ENCODE measurements at regions not wholly inside any gene's neighbourhood (a gene's known extent, or its start where the extent isn't known, plus 50 kb on each side); places are given as distances from the start of the nearest gene placed in this dataset.

DNA sequence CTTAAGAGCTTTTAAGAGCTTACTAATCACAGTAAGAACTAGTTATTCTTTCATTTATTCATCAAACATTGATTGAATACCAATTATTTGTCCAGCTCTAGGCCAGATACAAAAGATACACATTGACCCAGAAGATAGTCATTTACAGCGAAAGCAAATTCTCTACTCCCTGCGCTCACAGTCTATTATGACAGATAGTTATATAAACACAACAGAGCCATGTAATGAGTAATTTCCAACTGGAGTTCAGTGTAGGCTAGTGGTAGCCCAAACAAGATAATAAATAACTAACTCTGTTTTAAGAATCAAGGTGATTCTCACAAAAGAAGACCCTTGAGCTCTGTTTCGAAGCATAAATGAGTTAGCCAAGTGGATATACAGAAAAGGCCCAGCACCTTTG is 397.8 kb upstream of the TLE4 start:
- DNase-seq (ENCODE audit: low spot score): no peak
- ATAC-seq: no peak

GRCh38 chr9:79176014-79176697 is 395.6 kb upstream of the TLE4 start:
- DNase-seq (ENCODE audit: low spot score): no peak

GRCh38 chr9:79184831-79185230 is 386.9 kb upstream of the TLE4 start:
- DNase-seq (ENCODE audit: low spot score) (no peak), ATAC-seq (no peak)

More at GRCh38 chr9:79176014-79176697, 395.6 kb upstream of the TLE4 start:
- no peak for ATAC-seq

GRCh38 chr9:79185866-79186265 is 385.9 kb upstream of the TLE4 start:
- ATAC-seq (no peak), DNase-seq (ENCODE audit: low spot score) (no peak)

- DNase-seq (ENCODE audit: low spot score) (no peak), ATAC-seq (no peak)
These were observed 382.2 kb upstream of the TLE4 start for GRCh38 chr9:79189511-79189924.

- no peak for ATAC-seq
- DNase-seq (ENCODE audit: low spot score): no peak
These were observed 378.8 kb upstream of the TLE4 start for GRCh38 chr9:79193001-79193400.

- ATAC-seq (no peak), DNase-seq (ENCODE audit: low spot score) (no peak)
These were observed 378.1 kb upstream of the TLE4 start for GRCh38 chr9:79193501-79194223.

GRCh38 chr9:79195879-79196278 is 375.9 kb upstream of the TLE4 start:
- DNase-seq (ENCODE audit: low spot score) (no peak), ATAC-seq (no peak)

GRCh38 chr9:79196606-79197005 is 375.2 kb upstream of the TLE4 start:
- no peak for DNase-seq (ENCODE audit: low spot score)
- no peak for ATAC-seq

DNA sequence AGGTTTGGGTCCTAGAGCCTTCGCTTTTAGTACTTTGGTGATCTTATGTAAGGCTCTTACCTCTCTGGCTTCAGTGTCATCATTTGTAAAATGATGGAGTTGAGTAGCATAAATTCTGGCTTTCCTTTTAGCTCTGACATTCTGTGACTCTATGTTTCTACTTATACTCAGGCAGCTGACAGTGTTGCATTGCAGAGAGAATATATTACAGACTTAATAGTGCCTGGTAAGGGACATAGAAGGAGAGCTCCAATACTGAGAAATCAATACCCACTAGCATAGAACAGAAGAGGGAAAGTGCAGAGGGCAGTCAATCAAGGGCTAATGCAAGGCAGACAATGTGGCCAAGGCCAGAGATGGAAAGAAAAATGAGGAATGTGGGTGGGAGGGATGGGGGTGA is 371.4 kb upstream of the TLE4 start:
- no peak for ATAC-seq

DNA sequence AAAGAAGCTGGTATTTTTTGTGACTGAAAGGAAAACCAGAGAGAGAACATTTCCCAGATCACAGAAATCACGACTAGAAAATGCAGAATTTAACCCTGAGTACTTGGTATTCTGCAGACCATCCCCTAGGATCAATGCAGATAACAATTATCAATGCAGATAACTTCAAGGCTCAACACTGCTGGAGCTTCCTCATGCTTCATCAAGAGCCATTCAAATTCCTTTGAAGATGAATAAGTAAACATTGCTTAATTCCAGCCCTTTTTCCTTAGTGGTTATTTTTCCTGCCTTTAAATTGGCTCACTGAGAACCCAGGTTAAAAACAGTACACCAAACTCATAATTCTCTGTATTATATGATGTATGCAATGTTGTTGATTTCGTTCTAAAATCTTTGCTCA is 370.1 kb upstream of the TLE4 start:
- DNase-seq (ENCODE audit: low spot score): no peak
- no peak for ATAC-seq

More for the DNA sequence above, 371.4 kb upstream of the TLE4 start:
- DNase-seq (ENCODE audit: low spot score): no peak

GRCh38 chr9:79208791-79209396 is 362.9 kb upstream of the TLE4 start:
- ATAC-seq (no peak), DNase-seq (ENCODE audit: low spot score) (no peak)

DNA sequence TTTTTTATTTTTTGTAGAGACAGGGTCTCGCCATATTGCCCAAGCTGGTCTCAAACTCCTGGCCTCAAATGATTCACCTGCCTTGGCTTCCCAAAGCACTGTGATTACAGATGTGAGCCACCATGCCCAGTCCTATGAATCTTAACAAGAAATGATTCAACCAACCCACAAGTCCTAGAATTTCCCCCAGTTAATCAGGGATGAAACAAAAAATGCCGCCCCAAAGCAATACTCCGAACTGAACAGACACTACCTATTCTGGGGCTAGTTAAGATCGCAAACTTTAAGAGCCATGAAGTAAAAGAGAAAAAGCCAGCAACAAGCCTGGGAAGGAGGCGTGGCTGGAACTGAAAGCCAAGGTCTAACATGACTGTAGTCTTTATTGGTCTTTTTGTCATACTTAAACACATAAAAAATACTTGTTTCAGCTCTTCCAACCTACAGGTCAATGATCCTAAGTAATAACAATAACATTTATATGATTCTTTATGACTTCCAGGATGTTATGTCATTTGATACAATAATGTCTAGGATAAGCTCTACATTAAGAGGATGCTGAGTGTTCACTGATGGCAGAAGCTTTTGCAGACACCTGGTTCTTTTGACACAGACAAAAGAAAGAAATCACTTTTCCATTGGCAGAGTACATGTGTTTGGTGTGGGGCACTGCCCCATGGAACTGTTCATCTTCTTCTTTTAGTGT is 361.1 kb upstream of the TLE4 start:
- no peak for DNase-seq (ENCODE audit: low spot score)
- ATAC-seq: no peak

GRCh38 chr9:79213417-79214125 is 358.2 kb upstream of the TLE4 start:
- DNase-seq (ENCODE audit: low spot score) (no peak), ATAC-seq (no peak)

- no peak for ATAC-seq
- no peak for DNase-seq (ENCODE audit: low spot score)
These were observed 355.9 kb upstream of the TLE4 start for GRCh38 chr9:79215821-79216220.

DNA sequence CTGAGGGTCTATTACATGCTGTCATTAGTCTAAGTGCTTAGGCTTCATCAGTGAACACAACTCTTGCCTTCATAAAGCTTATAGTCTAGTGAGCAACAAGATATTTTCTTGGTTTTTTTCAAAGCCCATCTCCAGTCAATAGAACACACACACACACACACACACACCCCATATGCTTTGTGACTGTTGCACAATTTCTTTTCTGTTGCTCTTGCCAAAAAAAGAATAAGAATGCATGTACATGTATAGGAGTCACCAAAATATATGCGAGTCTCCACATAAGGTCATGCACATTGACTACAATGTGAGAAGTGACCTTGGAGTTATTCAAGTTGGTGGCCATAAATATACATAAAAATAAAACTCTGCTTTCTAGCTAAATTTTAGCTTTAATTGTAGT is 351.5 kb upstream of the TLE4 start:
- ATAC-seq: no peak

GRCh38 chr9:79220666-79221065 is 351.1 kb upstream of the TLE4 start:
- no peak for DNase-seq (ENCODE audit: low spot score)
- ATAC-seq: no peak

More for the DNA sequence above, 351.5 kb upstream of the TLE4 start:
- DNase-seq (ENCODE audit: low spot score): no peak

DNA sequence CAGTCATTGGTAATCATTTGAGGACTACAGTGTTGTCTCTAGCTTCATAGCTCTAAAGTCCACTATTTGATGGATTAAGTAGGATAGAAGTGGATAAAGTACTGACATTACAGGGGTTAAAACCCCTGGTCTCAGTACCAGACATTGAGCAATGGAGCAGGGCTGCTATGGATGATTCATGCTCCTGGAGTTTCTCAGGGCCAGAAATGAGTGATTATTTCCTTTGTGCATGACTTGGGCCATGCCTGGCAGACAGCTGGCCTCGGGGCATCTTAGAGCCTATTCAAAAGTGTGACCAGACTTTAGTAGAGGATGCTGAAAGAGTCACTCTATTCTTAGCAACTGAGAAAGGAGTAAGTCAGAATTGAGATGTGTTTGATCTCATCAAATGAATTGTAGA is 350.7 kb upstream of the TLE4 start:
- no peak for DNase-seq (ENCODE audit: low spot score)
- no peak for ATAC-seq

- no peak for DNase-seq (ENCODE audit: low spot score)
- no peak for ATAC-seq
These were observed 349.3 kb upstream of the TLE4 start for GRCh38 chr9:79222483-79222882.

DNA sequence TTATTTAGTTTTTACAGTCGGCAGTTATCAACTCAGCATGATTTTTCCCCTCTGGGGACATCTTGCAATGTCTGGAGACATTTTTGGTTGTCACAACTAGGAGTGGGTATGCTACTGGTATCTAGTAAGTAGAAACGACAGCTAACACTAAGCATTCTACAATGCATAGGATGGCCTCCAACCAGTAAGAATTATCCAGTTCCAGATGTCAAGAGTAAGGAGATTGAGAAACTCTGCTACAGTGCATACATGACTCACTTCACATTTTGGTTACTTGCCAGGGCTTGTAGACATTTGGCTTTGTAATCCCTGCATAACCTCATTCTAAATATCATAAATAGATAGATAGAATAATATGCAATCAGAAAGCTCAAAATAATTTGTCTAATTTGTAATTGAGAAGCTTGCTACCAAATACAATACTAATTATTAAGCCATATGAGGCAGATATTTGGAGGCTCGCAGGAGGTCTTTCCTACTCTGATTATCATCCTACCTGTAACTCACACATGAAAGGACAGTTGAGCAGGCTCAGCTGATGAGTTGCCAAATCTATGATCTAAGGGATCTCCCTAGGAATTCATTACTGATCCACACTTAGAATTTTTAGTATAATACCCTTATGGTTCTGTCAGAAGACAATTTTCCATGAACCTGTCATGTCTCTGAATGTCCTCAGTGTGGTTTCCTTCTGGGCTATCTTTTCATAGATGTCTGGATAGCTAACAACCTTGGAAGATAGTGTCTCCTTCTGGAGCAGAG is 346.9 kb upstream of the TLE4 start:
- ATAC-seq (no peak), DNase-seq (ENCODE audit: low spot score) (no peak)
